ENCODE measurements at regions not wholly inside any gene's neighbourhood (a gene's known extent, or its start where the extent isn't known, plus 50 kb on each side); places are given as distances from the start of the nearest gene placed in this dataset.

- TF ChIP-seq, protein P1, sequence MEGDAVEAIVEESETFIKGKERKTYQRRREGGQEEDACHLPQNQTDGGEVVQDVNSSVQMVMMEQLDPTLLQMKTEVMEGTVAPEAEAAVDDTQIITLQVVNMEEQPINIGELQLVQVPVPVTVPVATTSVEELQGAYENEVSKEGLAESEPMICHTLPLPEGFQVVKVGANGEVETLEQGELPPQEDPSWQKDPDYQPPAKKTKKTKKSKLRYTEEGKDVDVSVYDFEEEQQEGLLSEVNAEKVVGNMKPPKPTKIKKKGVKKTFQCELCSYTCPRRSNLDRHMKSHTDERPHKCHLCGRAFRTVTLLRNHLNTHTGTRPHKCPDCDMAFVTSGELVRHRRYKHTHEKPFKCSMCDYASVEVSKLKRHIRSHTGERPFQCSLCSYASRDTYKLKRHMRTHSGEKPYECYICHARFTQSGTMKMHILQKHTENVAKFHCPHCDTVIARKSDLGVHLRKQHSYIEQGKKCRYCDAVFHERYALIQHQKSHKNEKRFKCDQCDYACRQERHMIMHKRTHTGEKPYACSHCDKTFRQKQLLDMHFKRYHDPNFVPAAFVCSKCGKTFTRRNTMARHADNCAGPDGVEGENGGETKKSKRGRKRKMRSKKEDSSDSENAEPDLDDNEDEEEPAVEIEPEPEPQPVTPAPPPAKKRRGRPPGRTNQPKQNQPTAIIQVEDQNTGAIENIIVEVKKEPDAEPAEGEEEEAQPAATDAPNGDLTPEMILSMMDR (IDR thresholded peaks at IDR 0.05; ENCODE audit: control extremely low read depth in 1 of 3, insufficient read depth in 1 of 3, low read depth in 1 of 3, low read length in 3 of 3): no peak
- no peak for TF ChIP-seq CEBPB (IDR thresholded peaks at IDR 0.05; ENCODE audit: low read depth, low read length)
- TF ChIP-seq USF2 (IDR thresholded peaks at IDR 0.05; ENCODE audit: low read length): no peak
- TF ChIP-seq SP1 (IDR thresholded peaks at IDR 0.05; ENCODE audit: low read depth, low read length): no peak
- TF ChIP-seq JUND (IDR thresholded peaks at IDR 0.05; ENCODE audit: low read length): no peak
- no peak for TF ChIP-seq RAD21 (IDR thresholded peaks at IDR 0.05 in 1 of 2, conservative IDR thresholded peaks at IDR 0.05 in 1 of 2; ENCODE audit: low read depth in 2 of 2, low read length in 2 of 2)
- TF ChIP-seq SRF (IDR thresholded peaks at IDR 0.05; ENCODE audit: low read depth, low read length): no peak
- no peak for TF ChIP-seq CHD2 (IDR thresholded peaks at IDR 0.05; ENCODE audit: low read length)
- no peak for TF ChIP-seq SP2 (IDR thresholded peaks at IDR 0.05; ENCODE audit: low read length)
Observed at GRCh38 chr6:147831356-147831755, 322.9 kb downstream of the SAMD5 start.

Data from H1 (cell line).